ENCODE measurements at regions not wholly inside any gene's neighbourhood (a gene's known extent, or its start where the extent isn't known, plus 50 kb on each side); places are given as distances from the start of the nearest gene placed in this dataset.
"Not testable (repeated sequence)": the region's sequence is repeated elsewhere in the genome, so short reads cannot be mapped to it uniquely, and the experiment has no call there.

DNA sequence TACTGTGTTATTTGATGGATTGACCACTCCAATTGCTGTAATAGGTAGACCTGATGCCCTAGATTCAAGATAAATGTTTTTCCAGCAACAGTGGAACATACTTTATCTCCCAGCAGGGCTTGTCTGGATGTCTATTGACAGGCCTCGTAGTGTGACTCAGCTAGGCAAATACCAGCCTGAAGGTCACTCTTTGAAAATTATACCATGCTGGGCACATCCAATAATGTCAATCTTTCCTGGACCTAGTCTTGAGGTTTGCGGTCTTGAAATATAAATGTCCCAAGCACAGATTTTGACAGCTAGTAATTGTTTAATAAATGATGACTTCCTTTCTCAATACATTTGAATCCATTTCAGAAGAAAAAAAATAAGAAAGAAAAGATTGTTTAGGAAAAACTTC lies 1138.0 kb upstream of the TMPRSS15 start:
- no peak for DNase-seq

DNA sequence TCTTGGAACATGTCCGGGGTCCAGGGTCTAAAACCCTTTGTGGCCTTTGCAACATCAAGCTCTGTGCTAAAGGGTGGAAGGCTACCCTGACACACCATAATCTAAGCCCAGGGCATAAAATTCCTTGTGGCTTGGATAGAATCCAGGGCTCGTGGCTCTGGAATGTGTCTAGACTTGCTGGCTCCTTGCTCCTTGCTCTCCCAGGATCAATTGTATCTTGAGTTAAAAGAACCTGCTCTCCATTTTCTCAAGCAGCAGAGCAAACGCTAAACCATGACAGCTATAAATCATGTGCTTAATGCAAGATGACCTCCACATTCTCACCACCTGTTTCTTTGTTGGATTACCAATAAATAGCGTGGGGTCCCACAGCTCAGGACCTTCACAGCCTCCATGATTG lies 1140.9 kb upstream of the TMPRSS15 start:
- not testable (repeated sequence) for DNase-seq

DNA sequence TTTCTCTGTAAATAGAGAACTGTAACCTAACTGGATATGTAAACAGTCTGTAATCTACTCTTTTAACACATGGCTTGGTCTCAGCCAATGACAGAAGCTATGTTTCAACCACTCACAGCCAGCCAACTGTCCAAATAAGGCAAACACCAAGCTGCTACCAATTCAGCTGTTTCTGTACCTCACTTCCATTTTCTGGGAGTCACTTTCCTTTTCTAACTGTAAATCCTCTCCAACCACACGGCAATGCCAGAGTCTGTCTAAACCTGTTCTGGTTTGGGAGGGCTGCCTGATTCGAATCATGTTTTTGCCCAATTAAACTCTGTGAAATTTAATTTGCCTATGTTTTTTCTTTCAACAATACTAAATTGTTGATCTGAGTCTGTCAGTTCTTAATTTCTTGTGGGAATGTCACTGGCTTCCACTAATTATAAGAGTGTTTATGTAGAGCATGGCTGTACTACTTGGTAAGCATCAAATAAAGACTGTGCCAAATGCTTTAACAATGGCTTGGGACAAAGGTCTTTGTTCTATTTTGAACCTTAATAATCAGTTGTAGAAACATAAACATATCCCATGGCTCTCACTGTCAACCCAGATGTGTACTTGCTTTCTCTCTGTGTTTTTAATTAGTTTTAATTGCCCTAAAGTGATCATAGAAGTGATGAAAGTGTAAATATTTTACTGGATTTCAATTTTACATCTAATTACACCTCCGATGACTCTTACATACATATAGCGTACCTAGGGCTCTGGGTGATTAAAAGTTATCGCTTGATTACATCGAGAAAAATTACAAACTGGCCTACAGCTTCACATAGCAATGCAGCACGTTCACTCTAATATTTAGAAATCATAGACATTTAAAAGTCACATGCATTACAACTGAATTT lies 1144.6 kb upstream of the TMPRSS15 start:
- DNase-seq, result peak; percentile 12

DNA sequence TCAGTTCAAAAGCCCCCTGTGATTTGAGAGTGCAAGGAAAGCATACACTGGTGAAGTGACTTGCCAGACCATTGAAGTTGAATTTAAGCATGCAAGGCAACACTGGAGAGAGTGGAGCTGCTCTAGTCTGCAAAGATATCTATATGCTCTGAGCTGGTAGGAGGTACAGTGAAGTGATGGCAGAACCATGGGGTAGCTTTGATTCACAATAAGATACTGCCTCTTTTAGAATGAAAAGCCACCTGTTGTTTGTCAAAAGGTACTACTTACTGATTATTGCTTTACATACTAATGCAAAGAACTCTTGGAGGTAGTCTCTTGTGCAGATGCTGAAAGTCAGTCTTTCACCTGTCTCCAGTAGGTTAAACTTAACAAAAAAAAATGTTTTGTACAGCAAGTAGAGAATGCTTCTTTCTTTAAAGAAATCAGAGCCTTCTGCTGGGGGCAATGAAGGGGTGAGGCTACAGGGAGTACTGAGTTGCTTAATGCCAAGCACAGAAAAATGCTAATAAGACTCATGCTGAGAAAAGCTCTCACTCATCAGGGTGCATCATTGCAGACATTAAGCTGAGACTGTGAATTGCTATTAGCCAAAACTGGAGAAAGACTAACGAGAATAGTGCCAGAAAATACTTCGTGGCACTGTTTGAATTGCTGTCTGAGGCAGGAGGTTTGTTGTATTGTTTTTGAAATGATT lies 1150.5 kb upstream of the TMPRSS15 start:
- no peak for DNase-seq

DNA sequence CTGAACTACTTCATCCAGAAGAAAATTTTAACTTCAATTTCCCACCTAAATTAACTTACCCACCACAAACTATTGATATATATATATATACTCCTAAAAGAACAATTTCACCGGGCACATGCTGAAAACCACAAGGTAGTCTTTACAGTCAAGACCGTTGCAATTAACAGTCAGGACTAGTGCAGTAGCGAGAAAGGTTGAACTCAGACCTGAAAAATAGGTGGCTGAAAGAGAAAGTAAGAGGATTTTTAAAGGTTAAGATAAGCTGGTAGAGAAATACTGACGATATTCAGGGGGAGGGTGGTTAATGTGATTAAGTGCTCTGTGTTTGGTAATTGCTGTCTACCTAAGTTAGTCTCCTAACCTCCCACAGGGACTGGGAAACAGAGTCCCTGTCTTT lies 1153.5 kb upstream of the TMPRSS15 start:
- no peak for DNase-seq

DNA sequence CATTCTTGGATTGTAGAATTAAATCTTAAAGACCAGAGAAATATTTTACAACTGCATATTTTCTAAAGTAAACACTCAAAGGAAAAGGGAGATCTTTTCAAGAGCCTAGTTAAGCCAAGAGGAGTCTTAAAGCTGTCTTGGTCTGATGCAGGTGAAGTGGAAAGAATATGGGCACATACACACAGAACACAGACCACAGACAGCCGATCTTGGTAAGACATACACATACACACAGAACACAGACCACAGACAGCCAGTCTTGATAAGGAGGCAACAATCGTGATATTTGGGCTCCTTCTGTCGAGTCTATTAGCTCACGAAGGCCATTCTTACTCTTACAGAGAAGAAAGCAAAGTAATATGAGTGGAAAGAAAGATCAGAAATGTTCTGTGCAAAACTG lies 1153.9 kb upstream of the TMPRSS15 start:
- DNase-seq, result peak; percentile 66

DNA sequence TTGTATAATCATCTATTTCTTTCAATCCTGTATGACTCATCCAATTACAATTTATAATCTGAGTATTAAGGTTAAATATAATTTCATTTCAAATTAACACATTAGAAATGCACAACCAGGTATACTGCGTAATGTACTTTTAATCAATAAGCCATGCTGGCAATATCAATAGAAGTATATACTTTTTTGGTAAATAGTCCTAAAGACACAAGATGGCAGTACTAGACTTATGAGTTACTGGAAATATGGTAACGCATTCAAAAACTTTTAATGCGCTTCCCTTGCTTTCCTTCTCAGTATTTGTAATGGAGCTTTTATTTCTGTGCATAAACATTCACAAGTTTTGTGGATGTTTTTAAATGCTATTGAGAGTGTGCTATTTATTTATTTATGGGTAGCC lies 1162.0 kb upstream of the TMPRSS15 start:
- DNase-seq, result peak; percentile 37

DNA sequence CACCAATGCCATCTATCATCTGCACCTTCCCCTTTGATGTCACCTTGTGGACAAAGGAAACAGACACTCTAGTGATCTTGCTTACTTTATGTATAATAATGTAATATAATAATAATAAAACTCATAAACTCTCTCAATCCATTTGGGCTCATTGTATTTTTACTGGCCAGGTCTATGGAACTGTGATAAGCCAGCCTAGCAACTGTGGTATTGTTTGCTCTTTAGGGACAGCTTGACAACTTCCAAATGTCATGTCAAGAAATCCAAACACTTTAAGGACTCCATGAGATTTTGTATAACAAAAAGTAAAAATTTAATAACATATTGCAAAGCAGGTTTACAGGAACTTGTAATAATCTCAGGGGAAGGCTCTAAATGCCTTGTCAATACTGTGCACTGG lies 1163.4 kb upstream of the TMPRSS15 start:
- DNase-seq, result no peak

DNA sequence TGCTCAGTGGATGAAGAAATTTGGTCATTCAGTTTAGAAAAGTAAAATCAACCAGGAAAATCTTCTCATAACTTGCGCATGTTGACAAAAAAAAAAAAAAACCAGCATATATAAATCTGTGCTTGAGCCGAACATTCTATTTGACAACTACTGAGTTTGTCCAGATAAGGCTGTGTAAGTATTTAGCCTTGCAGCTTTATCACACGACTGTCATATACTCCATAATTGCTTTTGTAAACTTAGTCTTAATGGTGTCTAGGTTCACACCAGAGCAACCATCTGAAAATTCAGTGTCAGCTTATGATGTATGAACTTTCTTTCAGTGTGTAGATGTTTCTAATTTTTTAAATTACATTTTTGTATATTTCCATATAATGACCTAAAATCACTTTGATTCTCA lies 1173.8 kb upstream of the TMPRSS15 start:
- no peak for DNase-seq

DNA sequence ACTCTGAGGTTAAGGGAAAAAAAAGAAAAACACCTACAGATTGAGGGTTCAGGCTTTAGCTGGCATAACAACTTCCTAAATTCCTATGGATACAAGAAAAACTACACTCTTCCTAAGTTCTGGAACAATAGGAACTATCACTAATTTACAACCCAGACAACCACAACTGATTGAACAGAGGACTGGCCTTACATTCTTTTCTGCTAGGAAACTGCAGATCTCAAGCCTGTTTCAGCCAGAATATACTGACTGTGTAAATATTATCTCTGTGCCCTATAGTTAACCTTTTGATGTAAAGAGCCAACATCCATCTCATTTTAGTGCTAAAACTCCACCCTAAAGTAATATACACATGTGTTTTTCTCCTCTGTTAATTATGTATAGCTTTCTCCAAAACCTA lies 1186.5 kb upstream of the TMPRSS15 start:
- DNase-seq, result peak; percentile 33

DNA sequence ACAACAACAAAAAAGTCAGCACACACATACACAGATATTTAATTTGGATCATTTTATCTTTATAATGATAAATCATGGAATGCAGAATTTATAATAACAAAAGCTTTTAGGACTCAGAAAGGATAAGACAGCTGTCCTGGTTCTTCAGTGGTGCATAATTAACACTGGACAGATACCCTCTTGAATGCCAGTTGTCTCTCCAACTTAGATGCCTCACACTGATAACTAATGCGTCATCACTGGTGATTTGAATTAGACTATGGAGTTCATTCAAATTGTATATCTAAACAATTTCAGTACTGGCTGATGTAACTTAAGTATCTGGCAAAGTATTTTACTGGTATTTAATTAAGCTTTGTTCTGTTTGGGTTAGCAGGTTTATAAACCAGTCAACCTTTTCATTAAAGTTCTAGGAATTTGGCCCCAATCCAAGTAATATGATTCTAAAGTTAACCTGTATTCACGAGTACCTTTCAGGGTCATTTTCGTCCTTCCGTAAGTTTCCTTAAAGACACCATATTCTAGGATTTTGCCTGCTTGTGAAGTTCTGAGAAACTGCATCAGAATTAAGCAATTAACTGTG lies 1199.5 kb upstream of the TMPRSS15 start:
- peak; percentile 28 for DNase-seq

DNA sequence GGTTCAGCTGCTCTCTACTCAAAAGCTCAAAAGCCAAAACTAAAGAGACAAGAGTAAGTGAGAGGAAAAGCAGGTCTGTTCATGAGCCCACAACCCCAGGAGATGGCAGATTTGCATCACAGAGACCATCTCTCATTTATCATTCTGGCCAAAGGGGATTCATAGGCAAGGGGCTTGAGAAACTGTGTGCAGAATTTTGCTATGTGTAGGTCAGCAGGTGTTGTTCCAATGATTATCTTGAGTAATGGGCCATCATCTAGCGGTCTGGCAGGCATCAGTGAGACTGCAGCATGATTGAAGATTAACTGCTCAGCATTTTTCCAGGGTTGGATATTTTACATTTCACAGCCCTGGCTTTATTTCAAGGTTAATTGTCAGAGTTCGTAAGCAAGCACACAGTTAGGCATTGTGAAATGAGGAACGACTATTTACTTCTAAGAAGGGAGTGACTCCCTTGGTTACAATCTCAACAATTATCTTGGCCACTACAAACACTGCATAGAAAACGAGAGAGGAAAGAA lies 1204.6 kb upstream of the TMPRSS15 start:
- peak; percentile 97 for DNase-seq

DNA sequence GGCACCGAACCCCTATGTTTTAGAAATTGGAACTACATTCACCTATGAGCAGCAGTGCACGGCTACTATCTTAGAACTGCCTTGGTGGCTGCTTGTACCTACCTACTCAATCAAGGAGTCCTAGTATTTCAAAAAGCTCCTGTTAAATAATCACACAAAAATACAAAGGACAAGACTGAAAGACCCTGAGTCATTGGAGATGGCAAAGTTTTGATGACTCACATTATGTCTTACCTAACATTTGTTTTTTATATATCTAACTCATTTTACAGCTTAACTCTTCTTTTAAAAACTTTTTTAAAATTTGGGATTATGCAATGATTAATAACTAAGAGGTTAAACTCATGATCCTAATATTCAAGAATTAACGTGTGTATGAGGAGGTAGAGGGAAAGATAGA lies 1206.0 kb upstream of the TMPRSS15 start:
- DNase-seq, result peak; percentile 60

DNA sequence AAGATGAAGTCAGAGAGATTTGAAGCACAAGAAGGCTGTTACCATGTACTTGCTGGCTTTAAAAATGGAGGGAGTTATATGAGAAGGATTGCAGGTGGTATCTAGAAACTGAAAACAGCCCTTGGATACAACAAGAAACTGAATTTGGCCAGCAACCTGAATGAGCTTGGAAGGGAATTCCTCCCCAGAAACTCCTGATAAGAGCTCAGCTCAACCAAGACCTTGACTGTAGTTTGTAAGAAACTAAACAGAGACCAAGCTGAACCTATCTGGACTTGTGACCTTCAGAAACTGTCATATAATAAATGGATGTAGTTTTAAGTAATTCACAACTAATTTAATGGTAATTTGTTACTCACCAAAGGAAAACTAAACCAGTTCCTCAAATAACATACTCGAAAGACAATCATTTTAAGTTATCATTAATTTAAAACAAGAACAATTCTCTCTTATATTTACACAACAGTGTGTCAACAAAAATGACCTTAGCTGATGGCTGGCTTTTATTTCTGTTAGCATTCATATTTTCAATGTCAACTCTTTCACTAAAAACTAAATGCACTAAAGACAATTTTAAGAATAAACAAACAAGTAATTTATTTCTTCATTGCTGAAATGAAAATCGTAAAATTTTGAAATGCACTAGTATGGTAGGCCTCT lies 1218.4 kb upstream of the TMPRSS15 start:
- peak; percentile 36 for DNase-seq

DNA sequence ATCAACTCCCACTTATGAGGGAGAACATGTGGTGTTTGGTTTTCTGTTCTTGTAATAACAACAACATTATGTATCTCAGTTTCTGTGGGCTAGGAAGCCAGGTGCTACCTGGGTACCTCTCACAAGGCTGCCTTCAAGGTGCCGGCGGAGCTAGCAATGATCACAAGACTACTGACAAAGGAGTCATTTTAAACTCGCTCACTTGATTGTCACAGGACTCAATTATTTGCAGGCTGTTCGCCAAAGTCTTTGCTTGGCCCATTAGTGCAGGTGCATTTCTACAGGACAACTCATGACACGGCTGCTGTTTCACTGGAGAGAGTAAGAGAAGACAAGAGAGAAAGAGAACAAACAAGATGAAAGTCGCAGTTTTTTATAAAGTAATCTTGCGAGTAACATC lies 1237.4 kb upstream of the TMPRSS15 start:
- no peak for DNase-seq

DNA sequence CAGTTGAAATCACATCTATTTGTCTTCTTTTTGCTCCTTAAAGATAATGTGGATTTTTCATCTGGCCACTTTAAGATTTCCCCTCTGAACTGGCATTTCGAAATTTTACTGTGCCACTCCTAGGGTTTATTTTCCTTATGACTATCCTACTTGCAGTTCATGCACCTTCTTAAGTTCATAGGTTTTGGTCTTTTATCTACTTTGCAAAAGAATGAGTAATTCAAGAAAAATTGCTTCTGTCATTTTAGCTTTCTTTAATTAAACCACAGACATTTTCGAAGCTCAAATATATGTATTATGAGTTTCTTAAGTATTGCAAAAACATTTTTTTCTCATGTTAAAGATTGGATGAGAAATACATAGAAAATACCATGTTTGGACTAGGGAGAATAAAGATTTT lies 1244.8 kb upstream of the TMPRSS15 start:
- DNase-seq, result no peak

DNA sequence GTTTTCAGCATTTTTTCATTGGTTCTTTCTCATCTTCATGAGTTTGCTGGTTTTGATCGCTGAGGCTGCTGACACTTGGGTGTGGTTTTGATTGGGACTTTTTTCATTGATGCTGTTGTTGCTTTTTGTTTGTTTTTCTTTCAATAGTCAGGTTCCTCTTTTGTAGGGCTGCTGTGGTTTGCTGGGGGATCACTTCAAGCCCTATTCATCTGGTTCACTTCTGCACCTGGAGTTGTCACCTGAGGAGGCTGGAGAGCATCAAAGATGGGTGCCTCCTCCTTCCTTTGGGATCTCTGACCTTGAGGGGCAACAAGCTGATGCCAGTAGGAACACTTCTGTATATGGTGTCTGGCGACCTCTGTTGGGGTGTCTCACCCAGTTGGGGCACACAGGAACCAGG lies 1279.9 kb upstream of the TMPRSS15 start:
- DNase-seq, result no peak

DNA sequence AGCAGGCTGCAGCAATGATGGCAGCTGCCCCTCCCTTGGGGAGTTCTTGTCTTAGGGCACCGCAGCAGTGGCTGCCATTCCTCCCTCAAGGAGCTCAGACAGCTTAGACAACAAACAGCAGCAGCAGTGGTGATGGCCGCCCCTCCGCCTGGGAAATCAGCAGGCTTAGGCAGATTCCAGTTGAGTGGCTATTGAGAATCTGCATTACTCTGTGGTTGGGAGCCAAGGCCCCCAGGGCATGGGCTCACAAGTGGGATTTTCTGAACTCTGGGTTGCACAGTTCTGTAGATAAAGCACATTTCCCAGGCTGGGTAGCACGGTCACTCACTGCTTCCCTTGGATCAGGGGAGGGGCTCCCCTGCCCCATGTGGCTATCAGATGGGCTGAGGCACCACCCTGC lies 1280.7 kb upstream of the TMPRSS15 start:
- peak; percentile 46 for DNase-seq

DNA sequence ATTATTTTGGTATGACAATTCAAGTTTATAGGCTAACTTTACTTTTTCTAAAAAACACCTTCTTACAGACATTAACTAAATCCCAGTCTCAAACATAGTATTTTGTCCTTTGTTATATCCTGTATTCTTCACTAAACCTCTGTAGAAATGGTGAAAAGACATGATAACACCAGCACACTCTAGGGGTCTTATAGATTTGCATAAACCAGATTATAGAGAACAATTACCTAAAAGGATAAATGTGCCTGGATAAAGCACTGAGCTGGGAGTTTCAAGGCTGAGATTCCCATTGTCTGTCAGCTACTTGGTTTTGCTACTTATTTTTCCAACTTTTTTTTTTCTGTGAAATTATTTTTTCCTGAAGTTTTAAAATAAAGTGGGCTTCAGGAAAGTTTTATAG lies 1288.6 kb upstream of the TMPRSS15 start:
- no peak for DNase-seq

DNA sequence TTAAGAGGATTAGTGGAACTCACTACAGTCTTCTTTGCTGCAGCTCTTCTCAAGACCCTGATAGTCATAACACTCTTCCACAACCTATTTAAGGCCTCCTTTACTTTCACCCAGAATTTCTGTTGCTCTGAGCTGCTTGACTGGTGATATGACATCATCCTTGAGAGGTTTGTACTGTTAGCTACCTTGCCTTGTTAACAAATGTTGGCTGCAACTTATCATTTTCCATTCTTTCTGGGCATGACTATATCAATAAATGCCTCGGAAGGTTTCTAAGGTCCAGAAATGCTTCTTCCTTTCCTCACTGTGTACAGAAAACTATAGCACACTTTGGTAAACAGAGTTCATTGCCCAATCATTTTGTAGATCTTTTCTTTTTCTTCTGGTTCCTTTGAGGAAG lies 1292.2 kb upstream of the TMPRSS15 start:
- DNase-seq, result no peak

DNA sequence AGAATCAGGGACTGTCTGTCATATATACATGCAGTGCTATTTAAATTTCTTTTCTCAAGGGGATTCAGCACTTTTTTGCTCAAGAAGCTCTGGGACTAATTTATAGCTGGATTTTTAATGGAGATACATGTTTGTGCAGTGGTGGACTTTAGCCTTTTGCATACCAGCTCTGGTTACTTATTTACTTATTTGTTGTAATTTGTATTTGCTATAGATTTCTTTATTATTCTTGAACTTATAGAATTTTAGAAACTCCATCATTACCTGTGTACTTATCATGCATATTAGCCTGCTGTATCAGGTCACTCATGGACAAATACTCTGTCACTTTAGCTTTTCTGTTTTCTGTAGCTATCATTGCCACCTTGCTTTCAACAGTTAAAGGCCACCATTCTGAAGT lies 1296.9 kb upstream of the TMPRSS15 start:
- no peak for DNase-seq

DNA sequence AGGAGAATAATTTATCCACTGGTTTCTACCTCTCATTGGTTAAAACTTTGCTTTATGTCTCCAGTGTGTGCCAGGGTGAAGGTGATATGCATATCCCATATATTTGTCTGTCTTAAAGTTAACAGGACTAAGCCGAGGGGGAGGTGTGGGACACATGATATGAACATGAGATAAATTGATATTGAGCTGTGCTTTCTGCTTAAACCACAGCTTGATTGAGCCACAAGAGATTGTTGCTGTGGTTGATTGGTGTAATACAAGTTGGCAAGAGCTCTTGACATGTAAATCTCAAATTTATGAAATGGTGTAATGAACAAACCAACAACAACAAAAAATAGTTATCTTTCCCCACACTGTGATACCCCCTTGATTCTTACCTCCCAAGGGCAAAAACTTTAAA lies 1295.5 kb upstream of the NCAM2 start:
- peak; percentile 49 for DNase-seq

DNA sequence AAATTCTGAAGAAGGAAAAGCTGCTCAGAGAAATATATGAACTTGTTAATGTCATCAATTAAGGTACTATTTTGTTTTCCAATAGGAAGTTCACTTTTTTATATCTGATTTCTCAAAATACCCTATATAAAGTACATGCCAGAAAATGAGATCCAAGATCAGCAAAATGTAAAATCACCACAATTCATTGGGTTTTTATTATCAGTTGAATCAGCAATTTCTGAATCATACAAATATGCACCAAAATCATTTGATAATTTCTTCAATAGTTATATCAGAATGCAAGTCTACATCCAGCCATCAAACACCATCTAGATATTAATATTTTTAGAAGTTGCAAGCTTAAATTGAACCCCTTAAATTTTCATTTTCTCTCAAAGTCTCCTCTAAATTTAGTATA lies 1293.4 kb upstream of the NCAM2 start:
- no peak for DNase-seq

Data from OCI-M1 (cell line).